CD8-positive, alpha-beta memory T cell (primary cell): ENCODE measurements at regions not wholly inside any gene's neighbourhood (a gene's known extent, or its start where the extent isn't known, plus 50 kb on each side); places are given as distances from the start of the nearest gene placed in this dataset.

ENCODE experiments used
- CTCF ChIA-PET: fragments of 350-600 bp; sonication (Branson Sonifier 250); formaldehyde crosslinking; loops from one replicate; lab custom pipeline; 2021; ENCODE audit warnings: antibody characterized with exemption; lab: Charles Lee
- POLR2A ChIA-PET: fragments of 350-600 bp; sonication (Branson Sonifier 250); formaldehyde crosslinking; loops from one replicate; lab custom pipeline; 2021; ENCODE audit warnings: antibody characterized with exemption; lab: Charles Lee
- DNase-seq, 5 donors: peaks; one replicate each; pipeline versions ENCODE4 v3.0.0 to v3.0.0-alpha.2; 2020 to 2022; ENCODE audit warnings: mixed read lengths in 1 of 5
- H3K27ac ChIP-seq: one replicate; pipeline ENCODE4 v1.7.0; 2013; ENCODE audit warnings: low read depth, mild to moderate bottlenecking, low read length, moderate library complexity
- H3K27me3 ChIP-seq: 2 replicates; pipeline ENCODE4 v1.7.0; 2013; ENCODE audit warnings: low read length, mild to moderate bottlenecking; ENCODE audit not compliant: insufficient read depth, poor library complexity, severe bottlenecking
- H3K36me3 ChIP-seq: 2 replicates; pipeline ENCODE4 v1.7.0; 2013; ENCODE audit warnings: mild to moderate bottlenecking, low read length, moderate library complexity; ENCODE audit not compliant: insufficient read depth
- H3K4me1 ChIP-seq: 2 replicates; pipeline ENCODE4 v1.7.0; 2013; ENCODE audit warnings: mild to moderate bottlenecking, low read length, moderate library complexity; ENCODE audit not compliant: insufficient read depth
- H3K4me3 ChIP-seq: 2 replicates; pipeline ENCODE4 v1.7.0; 2013; ENCODE audit warnings: mild to moderate bottlenecking, low read length
- H3K9me3 ChIP-seq: 2 replicates; pipeline ENCODE4 v1.7.0; 2013; ENCODE audit warnings: mild to moderate bottlenecking, low read length
- H3K27ac Mint-ChIP-seq, 8 donors: one replicate each; pipeline ENCODE4 v1.8.0; 2020 to 2021; ENCODE audit warnings: mixed read lengths in 8 of 8, mild to moderate bottlenecking in 6 of 8, inconsistent platforms in 3 of 8, moderate library complexity in 3 of 8
- H3K27me3 Mint-ChIP-seq, 2 donors: one replicate each; pipeline ENCODE4 v1.8.0; 2020 to 2021; ENCODE audit warnings: mixed read lengths in 2 of 2, mild to moderate bottlenecking in 1 of 2, moderate library complexity in 1 of 2
- H3K36me3 Mint-ChIP-seq, 3 donors: one replicate each; pipeline ENCODE4 v1.8.0; 2020 to 2021; ENCODE audit warnings: mixed read lengths in 3 of 3, inconsistent platforms in 1 of 3, mild to moderate bottlenecking in 1 of 3
- H3K4me1 Mint-ChIP-seq, 3 donors: one replicate each; pipeline ENCODE4 v1.8.0; 2020 to 2021; ENCODE audit warnings: mixed read lengths in 3 of 3, inconsistent platforms in 1 of 3, mild to moderate bottlenecking in 1 of 3
- H3K4me3 Mint-ChIP-seq, 7 donors: one replicate each; pipeline ENCODE4 v1.8.0; 2020 to 2021; ENCODE audit warnings: mixed read lengths in 7 of 7, mild to moderate bottlenecking in 6 of 7, moderate library complexity in 4 of 7, inconsistent platforms in 2 of 7
- H3K9me3 Mint-ChIP-seq, 5 donors: one replicate each; pipeline ENCODE4 v1.8.0; 2020 to 2022; ENCODE audit warnings: mixed read lengths in 5 of 5, mild to moderate bottlenecking in 3 of 5, moderate library complexity in 2 of 5, inconsistent platforms in 1 of 5

DNA sequence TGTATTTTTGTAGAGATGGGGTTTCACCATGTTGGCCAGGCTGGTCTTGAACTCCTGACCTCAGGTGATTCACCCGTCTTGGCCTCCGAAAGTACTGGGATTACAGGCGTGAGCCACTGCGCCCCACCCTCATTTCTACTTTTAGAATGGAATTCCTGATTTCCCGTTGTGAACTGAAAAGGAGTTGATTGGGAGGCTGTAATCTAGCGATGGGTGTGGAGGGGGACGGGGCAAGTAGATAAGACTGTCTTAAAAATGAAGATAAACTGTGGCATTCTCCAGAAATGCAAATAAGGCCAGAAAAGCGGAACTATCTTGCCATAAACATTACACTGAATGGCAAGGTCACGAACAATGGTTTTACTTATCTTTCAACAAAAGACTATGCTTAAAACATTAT is 135.4 kb downstream of the TRIB2 start:
- no peak overlapping the region for H3K4me3 Mint-ChIP-seq
- peaks cover 0 to 7% (median 0%) of the 10 kb centered on the region in 3 donors for H3K4me1 Mint-ChIP-seq
- peaks cover 0 to 3% of the 10 kb centered on the region in 2 donors for H3K27me3 Mint-ChIP-seq

DNA sequence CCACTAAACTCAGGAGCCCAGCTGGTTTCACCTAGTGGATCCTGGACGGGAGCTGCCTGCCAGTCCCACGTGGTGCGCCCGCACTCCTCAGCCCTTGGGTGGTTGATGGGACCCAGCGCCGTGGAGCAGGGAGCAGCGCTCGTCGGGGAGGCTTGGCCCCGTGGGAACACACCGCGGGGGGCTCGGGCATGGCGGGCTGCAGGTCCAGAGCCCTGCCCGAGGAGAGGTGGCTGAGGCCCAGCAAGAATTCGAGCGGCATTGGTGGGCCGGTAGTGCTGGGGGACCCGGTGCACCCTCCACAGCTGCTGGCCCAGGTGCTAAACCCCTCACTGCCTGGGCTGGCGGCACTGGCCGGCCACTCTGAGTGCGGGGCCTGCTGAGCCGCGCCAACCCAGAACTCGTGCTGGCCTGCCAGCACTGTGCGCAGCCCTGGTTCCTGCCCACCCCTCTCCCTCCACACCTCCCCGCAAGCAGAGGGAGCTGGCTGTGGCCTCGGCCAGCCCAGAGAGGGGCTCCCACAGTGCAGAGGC is 137.3 kb downstream of the TRIB2 start:
- ChIA-PET CTCF (no interaction called here), POLR2A (no interaction called here)
- H3K27ac ChIP-seq: no peak overlapping the region
- no peaks in the 10 kb centered on the region for H3K27me3 ChIP-seq
- Mint-ChIP-seq H3K4me3 (no peak overlapping the region), H3K4me1 (peaks cover 0 to 7% (median 0%) of the 10 kb centered on the region in 3 donors), H3K36me3 (peaks cover 0 to 1% (median 0%) of the 10 kb centered on the region in 3 donors), H3K27ac (no peak overlapping the region), H3K27me3 (peaks cover 0 to 3% of the 10 kb centered on the region in 2 donors), H3K9me3 (no peaks in the 10 kb centered on the region)
- no peak for DNase-seq
- H3K4me1 ChIP-seq: peaks cover 42% of the 10 kb centered on the region
- no peaks in the 10 kb centered on the region for H3K36me3 ChIP-seq
- no peaks in the 10 kb centered on the region for H3K9me3 ChIP-seq
- H3K4me3 ChIP-seq: no peak overlapping the region

More for the DNA sequence above, 135.4 kb downstream of the TRIB2 start:
- H3K4me1 ChIP-seq: peaks cover 23% of the 10 kb centered on the region
- no peaks in the 10 kb centered on the region for H3K9me3 Mint-ChIP-seq
- no peaks in the 10 kb centered on the region for H3K27me3 ChIP-seq
- H3K36me3 ChIP-seq: no peaks in the 10 kb centered on the region
- H3K27ac Mint-ChIP-seq: no peak overlapping the region
- H3K9me3 ChIP-seq: no peaks in the 10 kb centered on the region
- no peak overlapping the region for H3K4me3 ChIP-seq
- ChIA-PET POLR2A (no interaction called here), CTCF (no interaction called here)
- H3K36me3 Mint-ChIP-seq: no peaks in the 10 kb centered on the region
- no peak for DNase-seq
- H3K27ac ChIP-seq: no peak overlapping the region

DNA sequence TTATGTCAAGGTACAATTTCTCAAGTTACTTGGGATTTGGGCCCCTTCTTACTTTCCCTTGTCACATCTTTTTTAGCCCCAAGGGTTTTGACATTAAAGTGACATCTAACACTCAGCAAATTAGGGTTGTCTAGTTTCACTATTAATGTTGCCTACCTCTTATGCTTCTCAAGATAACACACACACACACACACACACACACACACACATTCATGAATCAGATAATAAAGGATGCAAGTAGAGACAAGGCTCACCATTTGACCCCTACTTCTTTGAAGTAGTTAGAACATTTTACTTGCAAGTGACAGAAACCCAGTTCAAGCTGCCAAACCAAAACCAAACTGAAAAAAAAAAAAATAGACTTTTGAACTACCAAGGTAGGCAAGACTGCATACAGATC is 138.8 kb downstream of the TRIB2 start:
- DNase-seq: peak in 1 of 5 donors; percentile 37
- H3K27me3 Mint-ChIP-seq: peaks cover 0 to 2% of the 10 kb centered on the region in 2 donors
- Histone ChIP-seq H3K4me1 (peaks cover 42% of the 10 kb centered on the region), H3K27me3 (no peaks in the 10 kb centered on the region), H3K27ac (no peak overlapping the region), H3K36me3 (no peaks in the 10 kb centered on the region), H3K9me3 (no peaks in the 10 kb centered on the region), H3K4me3 (no peak overlapping the region)
- peaks cover 0 to 12% (median 0%) of the 10 kb centered on the region in 3 donors for H3K4me1 Mint-ChIP-seq
- H3K4me3 Mint-ChIP-seq: peak overlapping the region in 4 of 7 donors; percentile 21 to 66 (median 58)
- H3K27ac Mint-ChIP-seq: peak overlapping the region in 6 of 8 donors; percentile 28 to 87 (median 64)
- peaks cover 0 to 6% (median 4%) of the 10 kb centered on the region in 3 donors for H3K36me3 Mint-ChIP-seq
- CTCF ChIA-PET: no interaction called here
- POLR2A ChIA-PET: no interaction called here
- no peaks in the 10 kb centered on the region for H3K9me3 Mint-ChIP-seq

DNA sequence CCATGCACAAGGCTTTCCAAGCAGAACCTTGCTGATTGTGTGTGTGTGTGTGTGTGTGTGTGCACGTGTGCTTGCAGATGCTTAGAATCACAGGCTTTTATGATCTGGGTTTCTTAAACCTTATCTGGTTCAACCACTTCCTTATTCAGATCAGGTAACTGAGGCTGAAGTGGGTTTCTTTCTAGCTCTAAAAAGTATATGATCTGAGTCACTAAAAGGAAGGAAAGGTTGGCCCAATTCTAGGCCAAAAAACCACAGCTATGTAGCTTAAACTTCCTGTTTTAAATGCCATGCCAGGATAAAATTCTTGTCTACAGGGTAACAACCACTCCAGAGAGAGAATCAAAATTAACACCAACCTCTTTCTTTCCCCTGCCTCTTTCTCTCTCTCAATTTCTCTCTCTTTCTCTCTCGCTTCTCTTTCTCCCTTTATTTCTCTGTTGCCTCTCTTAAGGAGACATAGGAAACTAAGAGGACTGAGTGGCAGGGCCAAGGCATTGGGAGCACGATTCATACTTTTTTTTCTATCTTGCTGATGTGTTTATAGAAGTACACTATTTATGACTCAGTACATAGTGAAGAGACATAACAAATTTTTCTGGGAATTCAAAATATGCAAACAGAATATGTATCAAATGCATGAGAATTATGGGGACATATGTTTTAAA is 140.3 kb downstream of the TRIB2 start:
- H3K4me3 ChIP-seq: peak overlapping the region; percentile 10
- DNase-seq: peak in 3 of 5 donors; percentile 60 to 72 (median 69)
- H3K4me1 ChIP-seq: peaks cover 51% of the 10 kb centered on the region
- H3K27me3 ChIP-seq: no peaks in the 10 kb centered on the region
- Mint-ChIP-seq H3K27ac (peak overlapping the region in 3 of 8 donors; percentile 25 to 93 (median 87)), H3K27me3 (peaks cover 0 to 2% of the 10 kb centered on the region in 2 donors), H3K4me3 (no peak overlapping the region), H3K4me1 (peaks cover 0 to 24% (median under 1%) of the 10 kb centered on the region in 3 donors), H3K36me3 (peaks cover 0 to 10% (median 4%) of the 10 kb centered on the region in 3 donors), H3K9me3 (peaks cover 0 to 2% (median 0%) of the 10 kb centered on the region in 5 donors)
- H3K36me3 ChIP-seq: no peaks in the 10 kb centered on the region
- POLR2A ChIA-PET: interaction anchor here (0.9 to 1.0 kb wide), 3 partner anchors 40 to 140 kb away, joined by 3 to 6 read pairs (median 4); partner anchors contain the start of gene TRIB2
- no peaks in the 10 kb centered on the region for H3K9me3 ChIP-seq
- CTCF ChIA-PET: interaction anchor here (1.0 to 1.4 kb wide), 2 partner anchors 74 to 141 kb away, joined by 3 to 5 read pairs; partner anchors contain the start of gene TRIB2
- no peak overlapping the region for H3K27ac ChIP-seq

DNA sequence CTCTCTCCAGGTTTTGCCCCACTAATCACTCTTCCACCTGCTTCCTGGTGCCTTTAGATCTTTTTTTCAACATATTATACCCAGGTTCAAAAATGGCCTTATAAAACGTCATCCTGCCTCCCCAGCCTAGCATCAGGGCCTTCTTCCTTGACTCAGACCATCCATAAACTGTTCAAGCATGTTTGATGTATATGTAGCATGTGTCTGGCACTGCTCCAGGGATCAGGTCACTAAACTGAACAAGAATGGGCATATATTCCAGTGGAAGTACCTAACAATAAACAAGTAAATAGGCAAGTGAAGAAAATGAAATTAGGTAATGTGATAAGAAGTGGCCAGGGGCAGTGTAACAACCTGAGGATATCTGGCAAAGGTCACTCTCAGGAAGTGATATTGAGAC is 141.2 kb downstream of the TRIB2 start:
- H3K4me3 Mint-ChIP-seq: no peak overlapping the region
- H3K9me3 ChIP-seq: no peaks in the 10 kb centered on the region
- peaks cover 51% of the 10 kb centered on the region for H3K4me1 ChIP-seq
- no peak overlapping the region for H3K4me3 ChIP-seq
- no peak for DNase-seq
- H3K36me3 ChIP-seq: no peaks in the 10 kb centered on the region
- H3K36me3 Mint-ChIP-seq: peaks cover 0 to 10% (median 4%) of the 10 kb centered on the region in 3 donors
- peaks cover 0 to 1% of the 10 kb centered on the region in 2 donors for H3K27me3 Mint-ChIP-seq
- peaks cover 0 to 3% (median 2%) of the 10 kb centered on the region in 5 donors for H3K9me3 Mint-ChIP-seq
- no peak overlapping the region for H3K27ac ChIP-seq
- ChIA-PET CTCF (no interaction called here), POLR2A (no interaction called here)
- no peaks in the 10 kb centered on the region for H3K27me3 ChIP-seq
- H3K4me1 Mint-ChIP-seq: peaks cover 7 to 31% (median 8%) of the 10 kb centered on the region in 3 donors
- H3K27ac Mint-ChIP-seq: no peak overlapping the region

DNA sequence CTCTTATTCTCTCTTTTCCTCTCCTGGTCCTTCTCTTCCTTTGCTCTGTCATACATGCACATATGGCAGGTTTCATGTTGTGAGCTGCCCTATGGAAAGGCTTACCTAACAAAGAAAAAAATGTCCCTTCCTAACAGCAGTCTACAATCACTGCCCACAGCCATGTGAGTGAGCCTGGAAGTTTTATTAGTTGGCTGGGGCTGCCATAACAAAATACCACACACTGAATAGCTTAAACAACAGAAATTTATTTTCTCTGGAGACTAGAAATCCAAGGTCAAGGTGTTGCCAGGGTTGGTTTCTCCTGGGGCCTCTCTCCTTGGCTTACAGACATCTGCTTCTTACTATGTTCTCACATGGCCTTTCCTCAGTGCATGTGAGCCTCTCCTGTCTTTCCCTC is 142.1 kb downstream of the TRIB2 start:
- Histone ChIP-seq H3K27me3 (no peaks in the 10 kb centered on the region), H3K27ac (no peak overlapping the region), H3K4me1 (peaks cover 51% of the 10 kb centered on the region), H3K4me3 (no peak overlapping the region), H3K36me3 (no peaks in the 10 kb centered on the region), H3K9me3 (peaks cover under 1% of the 10 kb centered on the region)
- no peak overlapping the region for H3K27ac Mint-ChIP-seq
- no peak for DNase-seq
- H3K36me3 Mint-ChIP-seq: peaks cover 0 to 18% (median 4%) of the 10 kb centered on the region in 3 donors
- ChIA-PET POLR2A (no interaction called here), CTCF (interaction anchor here (0.6 to 0.7 kb wide), 2 partner anchors 72 to 104 kb away, joined by 3 to 4 read pairs; no protein-coding TSS in a partner anchor)
- H3K4me3 Mint-ChIP-seq: no peak overlapping the region
- no peaks in the 10 kb centered on the region for H3K27me3 Mint-ChIP-seq
- peaks cover 7 to 32% (median 8%) of the 10 kb centered on the region in 3 donors for H3K4me1 Mint-ChIP-seq
- H3K9me3 Mint-ChIP-seq: peaks cover 3 to 12% (median 11%) of the 10 kb centered on the region in 5 donors

DNA sequence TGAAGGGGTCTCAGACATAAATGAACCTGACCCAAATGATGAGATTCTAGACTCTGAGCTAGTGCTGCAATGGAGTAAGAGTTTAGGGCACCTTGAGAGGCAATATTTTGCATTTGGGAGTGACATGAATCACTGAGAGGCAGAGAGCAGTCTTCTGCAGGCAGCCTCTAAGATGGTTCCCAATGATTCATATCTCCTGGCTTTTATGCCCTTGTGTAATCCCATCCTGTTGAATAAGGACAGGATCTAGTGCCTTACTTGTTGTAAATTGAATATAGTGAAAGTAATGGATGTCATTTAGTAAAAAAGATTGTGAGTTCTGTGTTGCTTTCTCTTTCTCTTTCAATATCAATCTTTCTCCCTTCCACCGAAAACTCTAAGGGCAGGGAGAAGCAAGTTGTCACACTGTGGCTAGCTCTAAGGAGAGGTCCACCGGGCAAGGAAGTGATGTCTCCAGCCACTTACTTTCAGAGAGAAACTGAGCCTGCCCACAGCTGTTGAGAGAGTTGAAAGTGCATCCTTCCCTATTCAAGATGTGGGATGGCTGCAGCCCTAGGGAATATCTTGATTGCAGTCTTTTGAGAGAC is 144.7 kb downstream of the TRIB2 start:
- Mint-ChIP-seq H3K36me3 (peaks cover 6 to 43% (median 7%) of the 10 kb centered on the region in 3 donors), H3K4me3 (peak overlapping the region; percentile 1 to 88 (median 71)), H3K9me3 (peaks cover 12 to 35% (median 35%) of the 10 kb centered on the region in 5 donors), H3K4me1 (peaks cover 7 to 25% (median 8%) of the 10 kb centered on the region in 3 donors), H3K27me3 (no peaks in the 10 kb centered on the region), H3K27ac (peak overlapping the region; percentile 25 to 84 (median 70))
- Histone ChIP-seq H3K4me1 (peaks cover 34% of the 10 kb centered on the region), H3K27me3 (no peaks in the 10 kb centered on the region), H3K27ac (no peak overlapping the region), H3K4me3 (peak overlapping the region; percentile 7), H3K36me3 (no peaks in the 10 kb centered on the region), H3K9me3 (peaks cover 4% of the 10 kb centered on the region)
- CTCF ChIA-PET: no interaction called here
- no peak for DNase-seq
- POLR2A ChIA-PET: interaction anchor here (0.9 kb wide), 1 partner anchor 144 kb away, joined by 3 read pairs; no protein-coding TSS in a partner anchor
